Activated naive CD4-positive, alpha-beta T cell treated with anti-CD3 and anti-CD28 coated beads, Interleukin-2, amount 10 ng/mL, durations not matched to agents 7 days and 5 days (primary cell): ENCODE measurements at regions not wholly inside any gene's neighbourhood (a gene's known extent, or its start where the extent isn't known, plus 50 kb on each side); places are given as distances from the start of the nearest gene placed in this dataset.
"Not testable (repeated sequence)": the region's sequence is repeated elsewhere in the genome, so short reads cannot be mapped to it uniquely, and the experiment has no call there.

Experiments used
- CTCF ChIA-PET: fragments of 350-600 bp; sonication (Branson Sonifier 250); formaldehyde crosslinking; loops from one replicate; lab custom pipeline; 2021; ENCODE audit warnings: antibody characterized with exemption; lab: Charles Lee
- DNase-seq: peaks from one replicate; pipeline ENCODE4 v3.0.0-alpha.2; 2020
- H3K27ac Mint-ChIP-seq: one replicate; pipeline ENCODE4 v1.8.0; 2021; ENCODE audit warnings: mild to moderate bottlenecking, moderate library complexity, mixed read lengths
- H3K27me3 Mint-ChIP-seq: one replicate; pipeline ENCODE4 v1.8.0; 2021; ENCODE audit warnings: mild to moderate bottlenecking, mixed read lengths
- H3K36me3 Mint-ChIP-seq: one replicate; pipeline ENCODE4 v1.8.0; 2021; ENCODE audit warnings: mixed read lengths
- H3K4me1 Mint-ChIP-seq: one replicate; pipeline ENCODE4 v1.8.0; 2021; ENCODE audit warnings: mixed read lengths
- H3K4me3 Mint-ChIP-seq: one replicate; pipeline ENCODE4 v1.8.0; 2021; ENCODE audit warnings: mild to moderate bottlenecking, moderate library complexity, mixed read lengths
- H3K9me3 Mint-ChIP-seq: one replicate; pipeline ENCODE4 v1.8.0; 2021; ENCODE audit warnings: mixed read lengths

GRCh38 chr5:9766581-9766980 is 136.4 kb upstream of the TAS2R1 start:
- Mint-ChIP-seq H3K4me1 (no peaks in the 10 kb centered on the region), H3K27me3 (no peaks in the 10 kb centered on the region), H3K27ac (no peak overlapping the region), H3K36me3 (no peaks in the 10 kb centered on the region), H3K9me3 (no peaks in the 10 kb centered on the region), H3K4me3 (no peak overlapping the region)
- CTCF ChIA-PET = no interaction called here
- DNase-seq = no peak

DNA sequence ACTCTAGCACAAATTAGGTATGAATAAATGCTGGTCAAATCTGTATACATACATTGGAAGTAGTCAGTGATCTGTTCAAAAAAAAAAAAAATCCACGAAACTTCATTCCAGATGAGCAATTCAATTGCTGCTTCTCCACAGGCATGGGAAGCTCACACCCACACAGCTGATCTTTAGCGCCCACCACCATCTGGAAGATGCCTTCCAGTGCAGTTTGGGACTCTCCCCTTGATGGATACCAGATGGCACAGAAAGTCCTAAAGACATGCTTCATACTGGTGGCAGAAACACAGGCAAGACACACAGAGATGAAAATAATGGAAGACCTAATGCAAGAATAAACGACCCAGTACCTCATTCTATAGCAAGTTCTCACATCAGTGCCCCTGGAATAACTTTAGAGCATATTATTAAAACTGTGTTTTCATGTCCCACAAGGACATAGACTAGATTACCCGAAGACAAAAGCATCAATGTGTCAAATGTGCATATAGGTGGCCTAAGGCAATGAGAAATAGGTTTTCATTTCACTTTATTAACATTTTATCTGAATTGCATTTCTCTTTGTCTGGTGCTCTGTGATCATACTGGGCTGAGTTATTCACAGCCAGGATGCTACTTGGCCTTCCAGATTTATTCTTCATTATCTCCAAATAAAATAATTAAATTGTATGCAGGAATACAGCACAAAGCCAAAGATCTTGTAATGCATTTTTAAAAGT is 135.4 kb upstream of the TAS2R1 start:
- CTCF ChIA-PET = no interaction called here
- Mint-ChIP-seq H3K27ac (no peak overlapping the region), H3K4me3 (no peak overlapping the region), H3K36me3 (no peaks in the 10 kb centered on the region), H3K9me3 (no peaks in the 10 kb centered on the region), H3K4me1 (no peaks in the 10 kb centered on the region), H3K27me3 (no peaks in the 10 kb centered on the region)
- no peak for DNase-seq

DNA sequence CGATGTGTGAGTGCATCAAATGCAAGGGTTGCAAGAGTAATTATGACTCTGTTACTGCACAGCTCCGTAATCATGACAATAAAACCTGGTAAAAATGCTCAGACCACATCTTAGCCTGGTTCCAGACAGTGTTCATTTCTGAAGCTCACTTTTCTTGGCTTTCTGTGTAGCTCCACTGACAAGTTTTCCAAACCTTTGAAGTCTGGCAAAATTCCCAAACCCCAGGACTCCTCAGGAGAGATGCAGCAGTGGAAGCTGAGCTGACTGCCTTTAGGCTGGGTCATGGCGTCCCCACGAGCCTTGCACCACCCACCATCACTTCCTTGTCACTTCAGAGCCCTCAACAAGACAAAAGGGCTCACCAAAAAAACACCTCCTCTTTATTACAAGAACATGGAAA is 131.6 kb upstream of the TAS2R1 start:
- Mint-ChIP-seq H3K4me1 (no peaks in the 10 kb centered on the region), H3K4me3 (no peak overlapping the region), H3K36me3 (no peaks in the 10 kb centered on the region), H3K27ac (no peak overlapping the region), H3K27me3 (no peaks in the 10 kb centered on the region), H3K9me3 (no peaks in the 10 kb centered on the region)
- DNase-seq = no peak
- CTCF ChIA-PET = no interaction called here

GRCh38 chr5:9752670-9753069 is 122.5 kb upstream of the TAS2R1 start:
- H3K36me3 Mint-ChIP-seq, DNase-seq, H3K4me1 Mint-ChIP-seq, H3K9me3 Mint-ChIP-seq, H3K4me3 Mint-ChIP-seq, H3K27me3 Mint-ChIP-seq, CTCF ChIA-PET, H3K27ac Mint-ChIP-seq: not testable (repeated sequence)

GRCh38 chr5:9743507-9743906 is 113.4 kb upstream of the TAS2R1 start:
- Mint-ChIP-seq H3K4me1 (no peaks in the 10 kb centered on the region), H3K4me3 (no peak overlapping the region), H3K27me3 (no peaks in the 10 kb centered on the region), H3K9me3 (peaks cover 3% of the 10 kb centered on the region), H3K36me3 (no peaks in the 10 kb centered on the region), H3K27ac (no peak overlapping the region)
- CTCF ChIA-PET = no interaction called here
- DNase-seq = no peak

- no peak for DNase-seq
- no peak overlapping the region for H3K27ac Mint-ChIP-seq
- H3K36me3 Mint-ChIP-seq = no peaks in the 10 kb centered on the region
- H3K4me1 Mint-ChIP-seq = no peaks in the 10 kb centered on the region
- CTCF ChIA-PET = no interaction called here
- no peak overlapping the region for H3K4me3 Mint-ChIP-seq
- H3K9me3 Mint-ChIP-seq = peaks cover 3% of the 10 kb centered on the region
- H3K27me3 Mint-ChIP-seq = no peaks in the 10 kb centered on the region
Measured at GRCh38 chr5:9742848-9743247, 112.7 kb upstream of the TAS2R1 start.

DNA sequence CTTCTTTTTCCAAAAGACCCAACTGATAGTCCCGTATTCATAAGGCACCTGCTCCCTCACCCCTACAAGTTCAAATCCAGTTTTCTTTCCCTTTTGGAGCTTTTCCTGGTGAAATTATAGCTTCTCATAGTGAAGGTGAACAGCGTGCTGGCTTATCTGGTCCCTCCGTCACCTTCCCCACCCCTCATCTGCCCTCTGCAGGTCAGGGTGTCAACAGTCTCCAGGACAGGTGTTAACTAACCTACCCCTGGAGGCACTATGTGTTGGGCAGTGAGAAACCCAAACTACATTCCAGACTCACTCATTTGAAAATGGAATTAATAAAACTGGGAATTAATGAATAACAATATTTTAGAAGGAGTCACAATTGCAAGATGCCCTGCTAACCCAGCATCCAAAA is 109.0 kb upstream of the TAS2R1 start:
- Mint-ChIP-seq H3K9me3 (no peaks in the 10 kb centered on the region), H3K4me3 (no peak overlapping the region), H3K4me1 (no peaks in the 10 kb centered on the region), H3K27me3 (no peaks in the 10 kb centered on the region), H3K27ac (no peak overlapping the region), H3K36me3 (no peaks in the 10 kb centered on the region)
- no peak for DNase-seq
- CTCF ChIA-PET = no interaction called here

GRCh38 chr5:9737265-9737664 is 107.1 kb upstream of the TAS2R1 start:
- H3K9me3 Mint-ChIP-seq = peaks cover 2% of the 10 kb centered on the region
- no peak overlapping the region for H3K4me3 Mint-ChIP-seq
- H3K4me1 Mint-ChIP-seq = no peaks in the 10 kb centered on the region
- no peaks in the 10 kb centered on the region for H3K27me3 Mint-ChIP-seq
- DNase-seq = no peak
- CTCF ChIA-PET = no interaction called here
- no peaks in the 10 kb centered on the region for H3K36me3 Mint-ChIP-seq
- H3K27ac Mint-ChIP-seq = no peak overlapping the region

DNA sequence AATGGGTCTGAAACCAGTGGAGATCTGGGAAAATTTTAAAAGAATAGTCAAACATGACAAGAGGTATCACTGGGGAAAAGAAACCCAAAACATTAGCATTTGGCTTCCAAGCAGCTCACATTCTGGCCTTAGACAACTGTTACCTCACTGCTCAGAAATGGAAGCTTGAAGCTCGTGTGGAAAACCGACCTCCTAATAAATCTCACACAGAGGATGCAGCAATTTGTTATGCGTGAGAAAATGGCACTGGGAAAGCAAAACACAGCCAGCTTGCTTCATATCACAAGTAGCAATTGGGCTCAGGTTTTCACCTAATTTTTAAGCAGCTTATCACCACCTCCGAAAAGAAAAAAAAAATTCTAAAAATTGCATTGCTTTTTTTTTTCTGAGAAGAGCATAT is 103.3 kb upstream of the TAS2R1 start:
- H3K27me3 Mint-ChIP-seq = no peaks in the 10 kb centered on the region
- H3K36me3 Mint-ChIP-seq = no peaks in the 10 kb centered on the region
- no peak overlapping the region for H3K4me3 Mint-ChIP-seq
- DNase-seq = no peak
- CTCF ChIA-PET = no interaction called here
- H3K27ac Mint-ChIP-seq = no peak overlapping the region
- no peaks in the 10 kb centered on the region for H3K4me1 Mint-ChIP-seq
- H3K9me3 Mint-ChIP-seq = peaks cover 7% of the 10 kb centered on the region

DNA sequence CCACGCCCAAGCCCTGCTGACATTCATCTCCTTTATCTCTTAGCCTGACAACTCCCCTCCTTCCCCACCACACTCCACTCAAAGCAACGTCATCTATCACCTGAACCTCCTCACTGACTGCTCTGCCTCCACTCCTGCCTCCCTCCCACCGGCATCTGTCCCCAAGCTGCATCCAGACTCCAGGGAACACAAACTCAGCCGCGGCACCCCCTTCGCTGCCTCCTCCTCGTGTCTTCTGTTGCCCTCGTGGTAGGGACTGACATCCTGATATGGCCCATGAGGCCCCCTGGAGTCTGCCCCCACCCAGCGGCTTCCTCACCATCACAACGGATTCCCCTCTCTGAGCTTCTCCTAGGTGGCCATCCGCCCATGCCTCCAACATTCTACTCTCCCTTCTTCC is 101.0 kb upstream of the TAS2R1 start:
- CTCF ChIA-PET = no interaction called here
- H3K4me1 Mint-ChIP-seq = no peaks in the 10 kb centered on the region
- H3K36me3 Mint-ChIP-seq = no peaks in the 10 kb centered on the region
- H3K4me3 Mint-ChIP-seq = no peak overlapping the region
- H3K27me3 Mint-ChIP-seq = no peaks in the 10 kb centered on the region
- DNase-seq = no peak
- H3K27ac Mint-ChIP-seq = no peak overlapping the region
- peaks cover 10% of the 10 kb centered on the region for H3K9me3 Mint-ChIP-seq

DNA sequence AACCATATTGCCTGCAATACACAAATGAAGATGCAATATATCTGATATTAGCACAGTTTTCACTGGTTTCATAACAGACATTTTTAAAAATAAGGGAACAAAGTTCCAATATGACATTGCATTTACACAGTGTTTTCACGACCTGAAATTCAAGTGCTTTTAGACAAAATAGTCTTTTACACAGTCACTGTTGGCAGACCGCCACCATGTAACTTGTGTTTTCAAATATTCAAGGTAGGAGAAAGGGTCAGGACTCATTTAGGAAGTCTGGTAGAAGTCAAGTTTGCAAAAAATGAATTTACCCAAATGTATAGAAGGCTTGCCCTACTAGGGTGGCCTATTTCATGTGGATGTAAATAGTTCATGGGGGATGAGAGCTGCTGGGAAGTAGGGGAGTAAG is 98.1 kb upstream of the TAS2R1 start:
- CTCF ChIA-PET = no interaction called here
- no peaks in the 10 kb centered on the region for H3K4me1 Mint-ChIP-seq
- H3K36me3 Mint-ChIP-seq = no peaks in the 10 kb centered on the region
- no peak overlapping the region for H3K27ac Mint-ChIP-seq
- DNase-seq = no peak
- H3K27me3 Mint-ChIP-seq = no peaks in the 10 kb centered on the region
- peaks cover 10% of the 10 kb centered on the region for H3K9me3 Mint-ChIP-seq
- no peak overlapping the region for H3K4me3 Mint-ChIP-seq

DNA sequence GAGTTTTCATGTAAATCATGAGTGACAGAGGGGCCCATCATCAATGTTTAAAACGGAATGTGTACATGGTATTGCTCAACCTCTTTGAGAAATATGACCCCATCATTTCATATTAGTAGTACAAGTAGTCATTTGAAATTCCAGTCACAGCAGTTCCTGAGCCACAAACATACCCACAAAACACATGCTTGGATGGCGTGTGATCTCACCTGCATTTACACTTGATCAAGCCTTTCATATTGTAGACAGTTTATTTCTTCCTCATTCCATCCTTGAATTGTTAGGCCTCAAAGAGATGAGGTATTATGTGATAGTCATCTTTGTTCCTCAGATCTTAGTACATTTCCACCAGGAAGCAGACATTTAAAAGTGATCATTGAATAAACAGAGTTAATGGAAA is 96.8 kb upstream of the TAS2R1 start:
- CTCF ChIA-PET = no interaction called here
- Mint-ChIP-seq H3K36me3 (no peaks in the 10 kb centered on the region), H3K4me3 (no peak overlapping the region), H3K9me3 (peaks cover 6% of the 10 kb centered on the region), H3K27ac (no peak overlapping the region), H3K4me1 (no peaks in the 10 kb centered on the region), H3K27me3 (no peaks in the 10 kb centered on the region)
- DNase-seq = no peak

DNA sequence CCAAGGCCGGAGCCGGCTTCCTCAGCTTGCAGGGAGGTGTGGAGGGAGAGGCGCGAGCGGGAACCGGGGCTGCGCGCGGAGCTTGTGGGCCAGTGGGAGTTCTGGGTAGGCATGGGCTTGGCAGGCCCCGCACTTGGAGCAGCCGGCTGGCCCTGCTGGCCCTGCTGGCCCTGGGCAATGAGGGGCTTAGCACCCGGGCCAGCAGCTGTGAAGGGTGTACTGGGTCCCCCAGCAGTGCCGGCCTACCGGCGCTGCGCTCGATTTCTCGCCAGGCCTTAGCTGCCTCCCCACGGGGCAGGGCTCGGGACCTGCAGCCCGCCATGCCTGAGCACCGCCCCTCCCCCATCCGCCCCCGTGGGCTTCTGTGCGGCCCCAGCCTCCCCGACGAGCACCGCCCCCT is 95.1 kb upstream of the TAS2R1 start:
- H3K4me3 Mint-ChIP-seq, H3K4me1 Mint-ChIP-seq, H3K27ac Mint-ChIP-seq, DNase-seq, CTCF ChIA-PET, H3K27me3 Mint-ChIP-seq, H3K36me3 Mint-ChIP-seq, H3K9me3 Mint-ChIP-seq: not testable (repeated sequence)

- Mint-ChIP-seq H3K9me3 (peaks cover 3% of the 10 kb centered on the region), H3K36me3 (no peaks in the 10 kb centered on the region), H3K27me3 (no peaks in the 10 kb centered on the region), H3K4me3 (no peak overlapping the region), H3K27ac (no peak overlapping the region), H3K4me1 (no peaks in the 10 kb centered on the region)
- CTCF ChIA-PET = no interaction called here
- no peak for DNase-seq
Measured at GRCh38 chr5:9724707-9725106, 94.6 kb upstream of the TAS2R1 start.

- CTCF ChIA-PET = no interaction called here
- Mint-ChIP-seq H3K4me3 (no peak overlapping the region), H3K4me1 (no peaks in the 10 kb centered on the region), H3K9me3 (no peaks in the 10 kb centered on the region), H3K27ac (no peak overlapping the region), H3K27me3 (no peaks in the 10 kb centered on the region), H3K36me3 (no peaks in the 10 kb centered on the region)
- DNase-seq = no peak
Measured at GRCh38 chr5:9722601-9723180, 92.5 kb upstream of the TAS2R1 start.
